ENCODE measurements at regions not wholly inside any gene's neighbourhood (a gene's known extent, or its start where the extent isn't known, plus 50 kb on each side); places are given as distances from the start of the nearest gene placed in this dataset.
"Not testable (repeated sequence)": the region's sequence is repeated elsewhere in the genome, so short reads cannot be mapped to it uniquely, and the experiment has no call there.

DNA sequence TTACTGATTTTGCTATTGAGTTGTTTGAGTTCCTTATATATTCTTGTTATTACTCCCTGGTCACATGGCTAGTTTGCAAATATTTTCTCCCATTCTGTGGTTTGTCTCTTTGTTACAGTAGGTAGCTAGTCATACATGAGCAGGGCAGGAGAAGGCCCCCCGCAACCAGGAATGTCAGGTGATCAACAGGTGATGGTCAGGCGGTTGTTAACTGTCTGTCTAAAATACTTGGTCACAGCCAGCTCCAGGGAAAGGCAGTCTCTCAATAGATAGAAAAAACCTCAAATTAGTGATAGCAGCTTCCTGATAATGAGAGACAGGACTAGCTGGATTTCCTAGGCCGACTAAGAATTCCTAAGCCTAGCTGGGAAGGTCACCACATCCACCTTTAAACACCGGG lies 217.9 kb downstream of the RHOU start:
- FAIRE-seq (no peak), DNase-seq (ENCODE audit: insufficient read length, low spot score) (no peak)
- no peak for TF ChIP-seq POLR2AphosphoS5 (IDR thresholded peaks at IDR 0.05; ENCODE audit: low read depth, low read length)
- TF ChIP-seq TAF1 (IDR thresholded peaks at IDR 0.05; ENCODE audit: low read depth, low read length), result no peak
- TF ChIP-seq SPI1 (IDR thresholded peaks at IDR 0.05; ENCODE audit: low read depth, low read length), result no peak
- TF ChIP-seq POLR2A (IDR thresholded peaks at IDR 0.05; ENCODE audit: low read depth, low read length), result no peak
- no peak for TF ChIP-seq PAX5 (IDR thresholded peaks at IDR 0.05; ENCODE audit: insufficient read depth, low read length, severe bottlenecking)
- TF ChIP-seq POU2F2 (IDR thresholded peaks at IDR 0.05; ENCODE audit: low read depth, low read length), result no peak

DNA sequence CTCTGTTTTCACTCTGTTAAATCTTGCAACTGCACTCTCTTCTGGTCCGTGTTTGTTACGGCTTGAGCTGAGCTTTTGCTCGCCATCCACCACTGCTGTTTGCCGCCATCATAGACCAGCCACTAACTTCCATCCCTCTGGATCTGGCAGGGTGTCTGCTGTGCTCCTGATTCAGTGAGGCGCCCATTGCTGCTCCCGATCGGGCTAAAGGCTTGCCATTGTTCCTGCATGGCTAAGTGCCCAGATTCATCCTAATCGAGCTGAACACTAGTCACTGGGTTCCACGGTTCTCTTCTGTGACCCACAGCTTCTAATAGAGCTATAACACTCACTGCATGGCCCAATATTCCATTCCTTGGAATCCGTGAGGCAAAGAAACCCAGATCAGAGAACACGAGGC lies 218.5 kb downstream of the RHOU start:
- not testable (repeated sequence) for FAIRE-seq; DNase-seq (ENCODE audit: insufficient read length, low spot score)

DNA sequence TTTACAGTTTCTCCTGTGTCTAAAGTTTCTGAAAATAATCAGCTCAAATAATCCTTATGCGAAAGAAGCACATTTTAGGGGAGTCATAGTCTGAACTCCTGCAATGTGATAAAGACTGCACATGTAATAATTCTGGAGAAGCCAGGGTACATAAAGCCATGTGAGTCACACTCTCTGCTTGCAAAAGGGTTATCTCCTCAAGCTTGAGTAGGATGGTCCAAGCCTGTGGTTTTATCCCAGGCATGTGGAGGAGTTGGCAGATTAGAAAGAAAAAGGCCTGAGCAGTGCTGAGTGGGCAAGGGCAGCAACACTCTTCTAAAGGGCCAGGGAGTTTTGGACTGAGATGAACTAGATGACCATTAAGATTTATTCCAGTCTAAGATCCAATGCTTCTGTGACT lies 220.4 kb downstream of the RHOU start:
- TF ChIP-seq POLR2AphosphoS5 (IDR thresholded peaks at IDR 0.05; ENCODE audit: low read depth, low read length) (no peak), SPI1 (IDR thresholded peaks at IDR 0.05; ENCODE audit: low read depth, low read length) (no peak), POU2F2 (IDR thresholded peaks at IDR 0.05; ENCODE audit: low read depth, low read length) (no peak), TAF1 (IDR thresholded peaks at IDR 0.05; ENCODE audit: low read depth, low read length) (no peak), POLR2A (IDR thresholded peaks at IDR 0.05; ENCODE audit: low read depth, low read length) (no peak), PAX5 (IDR thresholded peaks at IDR 0.05; ENCODE audit: insufficient read depth, low read length, severe bottlenecking) (no peak)
- DNase-seq (ENCODE audit: insufficient read length, low spot score) (no peak), FAIRE-seq (no peak)

DNA sequence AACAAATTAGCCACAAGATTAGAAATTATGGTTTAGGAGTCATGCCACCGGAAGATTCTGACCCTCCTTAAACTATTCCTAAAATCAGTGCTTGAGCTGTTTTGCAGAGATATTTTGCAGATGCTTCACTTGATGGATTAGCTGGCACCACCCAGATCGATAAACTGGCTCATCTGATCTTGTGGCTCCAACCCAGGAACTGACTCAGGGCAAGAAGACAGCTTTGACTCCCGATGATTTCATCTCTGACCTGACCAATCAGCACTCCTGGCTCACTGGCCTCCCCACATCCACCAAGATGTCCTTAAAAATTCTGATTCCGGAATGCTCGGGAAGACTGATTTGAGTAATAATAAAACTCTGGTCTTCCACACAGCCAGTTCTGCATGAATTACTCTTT lies 221.6 kb downstream of the RHOU start:
- TF ChIP-seq POU2F2 (IDR thresholded peaks at IDR 0.05; ENCODE audit: low read depth, low read length) (no peak), PAX5 (IDR thresholded peaks at IDR 0.05; ENCODE audit: insufficient read depth, low read length, severe bottlenecking) (no peak), POLR2A (IDR thresholded peaks at IDR 0.05; ENCODE audit: low read depth, low read length) (no peak), TAF1 (IDR thresholded peaks at IDR 0.05; ENCODE audit: low read depth, low read length) (no peak), POLR2AphosphoS5 (IDR thresholded peaks at IDR 0.05; ENCODE audit: low read depth, low read length) (no peak), SPI1 (IDR thresholded peaks at IDR 0.05; ENCODE audit: low read depth, low read length) (no peak)
- DNase-seq (ENCODE audit: insufficient read length, low spot score), result no peak

DNA sequence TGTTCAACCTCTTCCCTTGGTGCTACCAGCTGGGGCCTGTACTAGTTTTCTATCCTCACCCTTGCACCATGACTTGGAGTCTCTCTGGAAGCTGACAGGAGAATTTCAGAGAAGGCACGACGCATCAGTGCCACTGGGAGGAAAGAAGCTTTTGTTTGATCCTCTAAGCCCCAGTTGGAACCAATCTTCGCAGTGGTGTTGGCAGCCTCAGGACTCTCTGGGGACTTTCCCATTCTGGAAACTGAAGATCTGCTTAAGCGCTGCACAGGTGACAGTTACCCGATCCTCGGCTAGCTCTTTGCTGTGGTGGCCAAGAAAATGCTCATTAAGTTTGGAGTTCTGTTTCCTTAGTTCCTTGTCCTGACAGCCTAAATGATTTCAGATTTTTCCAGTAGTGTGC lies 222.3 kb downstream of the RHOU start:
- no peak for DNase-seq (ENCODE audit: insufficient read length, low spot score)
- FAIRE-seq, result no peak
- TF ChIP-seq SPI1 (IDR thresholded peaks at IDR 0.05; ENCODE audit: low read depth, low read length) (no peak), TAF1 (IDR thresholded peaks at IDR 0.05; ENCODE audit: low read depth, low read length) (no peak), POLR2A (IDR thresholded peaks at IDR 0.05; ENCODE audit: low read depth, low read length) (no peak), POU2F2 (IDR thresholded peaks at IDR 0.05; ENCODE audit: low read depth, low read length) (no peak), POLR2AphosphoS5 (IDR thresholded peaks at IDR 0.05; ENCODE audit: low read depth, low read length) (no peak), PAX5 (IDR thresholded peaks at IDR 0.05; ENCODE audit: insufficient read depth, low read length, severe bottlenecking) (no peak)

More for the DNA sequence above, 221.6 kb downstream of the RHOU start:
- FAIRE-seq, result no peak

DNA sequence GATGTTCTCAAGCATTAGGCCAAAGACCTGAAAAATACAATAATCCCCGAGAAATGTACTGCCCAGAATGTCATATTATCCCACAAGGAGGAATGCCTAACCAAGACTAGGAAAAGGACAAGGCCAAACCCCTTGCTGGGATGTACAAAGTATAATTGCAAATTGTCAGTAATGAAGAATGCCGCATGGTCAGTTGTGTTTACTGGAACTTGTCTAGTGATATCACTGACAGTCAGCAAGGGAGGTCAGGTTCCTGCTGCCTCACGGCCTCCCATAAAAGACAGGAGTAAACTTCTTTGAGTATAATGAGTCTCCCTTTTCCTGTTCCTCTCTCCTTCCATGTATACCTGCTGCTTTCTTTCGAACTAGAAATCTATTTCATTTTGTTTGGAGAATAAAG lies 222.8 kb downstream of the RHOU start:
- TF ChIP-seq POLR2AphosphoS5 (IDR thresholded peaks at IDR 0.05; ENCODE audit: low read depth, low read length) (no peak), SPI1 (IDR thresholded peaks at IDR 0.05; ENCODE audit: low read depth, low read length) (no peak), PAX5 (IDR thresholded peaks at IDR 0.05; ENCODE audit: insufficient read depth, low read length, severe bottlenecking) (no peak), POLR2A (IDR thresholded peaks at IDR 0.05; ENCODE audit: low read depth, low read length) (no peak), POU2F2 (IDR thresholded peaks at IDR 0.05; ENCODE audit: low read depth, low read length) (no peak), TAF1 (IDR thresholded peaks at IDR 0.05; ENCODE audit: low read depth, low read length) (no peak)
- DNase-seq (ENCODE audit: insufficient read length, low spot score) (no peak), FAIRE-seq (no peak)

DNA sequence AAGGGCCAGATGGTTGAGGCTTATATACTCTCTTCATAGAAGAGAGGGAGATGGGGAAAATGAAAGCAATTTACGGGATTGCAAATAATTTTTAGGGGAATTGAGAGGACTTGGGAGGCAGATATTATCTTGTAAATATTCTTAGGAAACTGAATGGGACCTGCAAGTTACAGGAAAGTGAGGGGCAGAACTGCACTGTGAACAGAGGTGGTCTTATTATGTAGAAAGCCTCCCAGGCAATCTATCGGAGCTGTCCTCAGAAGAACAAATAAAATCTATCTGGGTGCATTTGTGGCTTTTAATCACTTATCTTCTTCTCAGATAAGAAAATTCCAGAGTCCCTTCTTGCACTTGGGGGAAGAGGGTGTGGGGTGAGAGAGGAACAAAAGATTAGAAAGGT lies 223.5 kb downstream of the RHOU start:
- no peak for FAIRE-seq
- TF ChIP-seq POLR2AphosphoS5 (IDR thresholded peaks at IDR 0.05; ENCODE audit: low read depth, low read length) (no peak), POLR2A (IDR thresholded peaks at IDR 0.05; ENCODE audit: low read depth, low read length) (no peak), POU2F2 (IDR thresholded peaks at IDR 0.05; ENCODE audit: low read depth, low read length) (no peak), TAF1 (IDR thresholded peaks at IDR 0.05; ENCODE audit: low read depth, low read length) (no peak), SPI1 (IDR thresholded peaks at IDR 0.05; ENCODE audit: low read depth, low read length) (no peak), PAX5 (IDR thresholded peaks at IDR 0.05; ENCODE audit: insufficient read depth, low read length, severe bottlenecking) (no peak)
- DNase-seq (ENCODE audit: insufficient read length, low spot score), result no peak

DNA sequence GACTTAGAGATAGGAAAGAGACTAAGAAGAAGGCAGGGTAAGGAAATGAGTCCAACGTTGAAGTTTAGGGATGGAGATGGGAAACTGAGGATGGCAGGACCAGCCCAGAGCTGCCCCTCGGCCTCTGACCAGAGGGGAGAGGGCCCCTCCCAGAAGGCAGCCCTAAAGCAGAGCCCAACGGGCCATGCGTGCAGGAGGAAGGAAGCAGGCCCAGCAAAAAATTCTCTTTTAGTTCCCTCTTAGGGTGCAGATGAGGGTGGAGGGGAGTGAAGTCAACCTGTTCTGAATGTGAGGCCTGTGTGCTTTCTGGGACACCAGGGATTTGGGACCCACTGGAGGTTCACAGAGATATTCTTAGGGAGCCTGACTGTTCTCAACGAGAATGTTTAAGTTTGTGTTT lies 225.4 kb downstream of the RHOU start:
- FAIRE-seq (no peak), DNase-seq (ENCODE audit: insufficient read length, low spot score) (no peak)
- TF ChIP-seq POLR2AphosphoS5 (IDR thresholded peaks at IDR 0.05; ENCODE audit: low read depth, low read length), result no peak
- TF ChIP-seq SPI1 (IDR thresholded peaks at IDR 0.05; ENCODE audit: low read depth, low read length), result no peak
- TF ChIP-seq TAF1 (IDR thresholded peaks at IDR 0.05; ENCODE audit: low read depth, low read length), result no peak
- TF ChIP-seq POU2F2 (IDR thresholded peaks at IDR 0.05; ENCODE audit: low read depth, low read length), result no peak
- TF ChIP-seq POLR2A (IDR thresholded peaks at IDR 0.05; ENCODE audit: low read depth, low read length), result no peak
- no peak for TF ChIP-seq PAX5 (IDR thresholded peaks at IDR 0.05; ENCODE audit: insufficient read depth, low read length, severe bottlenecking)

DNA sequence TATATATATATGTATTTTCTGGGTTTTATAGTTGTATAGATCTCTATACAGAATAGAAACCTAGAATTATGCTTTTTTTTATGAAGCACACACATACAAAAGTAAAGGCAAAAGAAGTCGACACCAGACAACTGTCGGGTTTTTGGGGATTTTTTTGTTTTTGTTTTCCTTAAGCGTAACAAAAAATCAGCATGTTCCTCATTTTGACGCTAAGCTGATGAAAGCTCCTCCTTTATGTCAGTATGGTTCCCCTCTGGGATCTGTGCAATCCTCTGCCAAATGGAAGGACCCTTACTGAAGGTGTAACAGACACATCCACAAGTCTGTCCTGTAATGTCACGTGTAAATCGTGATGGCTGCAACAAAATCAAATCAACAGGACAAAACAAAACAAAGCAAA lies 226.2 kb downstream of the RHOU start:
- no peak for DNase-seq (ENCODE audit: insufficient read length, low spot score)
- TF ChIP-seq SPI1 (IDR thresholded peaks at IDR 0.05; ENCODE audit: low read depth, low read length) (no peak), PAX5 (IDR thresholded peaks at IDR 0.05; ENCODE audit: insufficient read depth, low read length, severe bottlenecking) (no peak), POU2F2 (IDR thresholded peaks at IDR 0.05; ENCODE audit: low read depth, low read length) (no peak), TAF1 (IDR thresholded peaks at IDR 0.05; ENCODE audit: low read depth, low read length) (no peak), POLR2AphosphoS5 (IDR thresholded peaks at IDR 0.05; ENCODE audit: low read depth, low read length) (no peak), POLR2A (IDR thresholded peaks at IDR 0.05; ENCODE audit: low read depth, low read length) (no peak)
- FAIRE-seq, result no peak

DNA sequence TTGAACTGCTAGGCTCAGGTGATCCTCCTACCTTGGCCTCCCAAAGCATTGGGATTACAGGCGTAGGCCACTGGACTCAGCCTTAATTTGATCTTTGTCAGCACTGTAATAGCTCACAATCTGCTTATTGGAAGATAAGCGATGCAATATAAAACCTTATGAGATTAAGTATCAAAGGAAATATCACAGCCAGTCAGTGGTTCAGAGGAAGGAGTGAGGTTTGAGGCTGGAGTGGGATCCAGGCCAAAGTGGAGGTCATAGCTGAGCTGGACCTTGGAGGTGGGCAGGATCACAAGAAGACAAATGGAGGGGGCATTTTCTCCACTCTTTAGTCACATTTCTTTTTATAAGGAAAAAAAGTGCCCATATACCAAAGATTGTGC lies 228.5 kb downstream of the RHOU start:
- TF ChIP-seq POLR2AphosphoS5 (IDR thresholded peaks at IDR 0.05; ENCODE audit: low read depth, low read length), result no peak
- no peak for TF ChIP-seq PAX5 (IDR thresholded peaks at IDR 0.05; ENCODE audit: insufficient read depth, low read length, severe bottlenecking)
- no peak for TF ChIP-seq POU2F2 (IDR thresholded peaks at IDR 0.05; ENCODE audit: low read depth, low read length)
- TF ChIP-seq POLR2A (IDR thresholded peaks at IDR 0.05; ENCODE audit: low read depth, low read length), result no peak
- no peak for TF ChIP-seq TAF1 (IDR thresholded peaks at IDR 0.05; ENCODE audit: low read depth, low read length)
- no peak for TF ChIP-seq SPI1 (IDR thresholded peaks at IDR 0.05; ENCODE audit: low read depth, low read length)
- FAIRE-seq (no peak), DNase-seq (ENCODE audit: insufficient read length, low spot score) (no peak)

All from GM12891 (cell line).